ENCODE measurements at regions not wholly inside any gene's neighbourhood (a gene's known extent, or its start where the extent isn't known, plus 50 kb on each side); places are given as distances from the start of the nearest gene placed in this dataset.

DNA sequence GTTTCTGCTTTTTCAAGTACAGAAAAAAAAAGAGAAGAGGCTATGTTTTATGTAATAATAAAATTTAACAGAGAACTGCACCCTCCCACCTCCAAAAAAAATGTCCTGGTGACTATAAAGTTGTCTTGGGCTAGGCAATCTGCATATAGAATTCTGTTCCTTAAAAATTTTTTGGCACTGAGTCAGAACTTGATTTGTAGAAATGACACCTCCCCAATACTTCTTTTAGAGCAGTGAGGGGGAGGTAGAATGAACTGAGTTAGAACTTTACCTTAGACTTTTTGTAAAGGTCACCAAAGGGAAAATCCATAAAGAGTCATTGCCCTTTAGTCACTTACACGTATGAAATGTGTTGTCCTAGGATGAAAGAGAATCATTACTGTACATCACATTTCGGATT lies 80.0 kb downstream of the BTG1 start:
- Histone ChIP-seq H3K4me3 (no peak overlapping the region), H3K27ac (replicated peaks) (no peak overlapping the region)
- TF ChIP-seq, protein P1, sequence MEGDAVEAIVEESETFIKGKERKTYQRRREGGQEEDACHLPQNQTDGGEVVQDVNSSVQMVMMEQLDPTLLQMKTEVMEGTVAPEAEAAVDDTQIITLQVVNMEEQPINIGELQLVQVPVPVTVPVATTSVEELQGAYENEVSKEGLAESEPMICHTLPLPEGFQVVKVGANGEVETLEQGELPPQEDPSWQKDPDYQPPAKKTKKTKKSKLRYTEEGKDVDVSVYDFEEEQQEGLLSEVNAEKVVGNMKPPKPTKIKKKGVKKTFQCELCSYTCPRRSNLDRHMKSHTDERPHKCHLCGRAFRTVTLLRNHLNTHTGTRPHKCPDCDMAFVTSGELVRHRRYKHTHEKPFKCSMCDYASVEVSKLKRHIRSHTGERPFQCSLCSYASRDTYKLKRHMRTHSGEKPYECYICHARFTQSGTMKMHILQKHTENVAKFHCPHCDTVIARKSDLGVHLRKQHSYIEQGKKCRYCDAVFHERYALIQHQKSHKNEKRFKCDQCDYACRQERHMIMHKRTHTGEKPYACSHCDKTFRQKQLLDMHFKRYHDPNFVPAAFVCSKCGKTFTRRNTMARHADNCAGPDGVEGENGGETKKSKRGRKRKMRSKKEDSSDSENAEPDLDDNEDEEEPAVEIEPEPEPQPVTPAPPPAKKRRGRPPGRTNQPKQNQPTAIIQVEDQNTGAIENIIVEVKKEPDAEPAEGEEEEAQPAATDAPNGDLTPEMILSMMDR (IDR thresholded peaks at IDR 0.05; ENCODE audit: borderline replicate concordance): no peak

DNA sequence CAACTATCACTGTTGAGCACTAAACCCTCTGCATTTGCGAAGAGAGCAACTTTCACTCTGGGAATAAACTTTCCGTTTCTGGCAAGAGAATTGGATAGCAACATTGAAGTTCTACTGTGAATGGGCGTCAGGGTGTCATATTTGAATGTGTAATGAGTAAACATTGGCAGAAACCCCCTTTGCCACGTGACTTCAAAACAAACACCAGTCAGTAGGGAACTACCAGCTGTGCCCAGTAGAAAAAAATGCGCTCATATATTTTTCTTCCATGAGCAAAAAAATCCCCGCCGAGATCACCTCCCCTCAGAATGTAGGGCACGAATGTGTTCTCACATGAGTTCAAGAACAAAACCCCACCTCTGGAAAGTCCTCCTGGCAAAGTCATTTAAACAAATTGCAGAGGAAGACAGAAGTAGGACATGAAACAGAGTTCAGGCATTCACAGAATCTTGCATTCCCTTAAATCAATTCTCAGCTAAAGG lies 80.6 kb downstream of the BTG1 start:
- DNase-seq: no peak
- intact Hi-C loops (cut with micrococcal nuclease): no loop called here
- Histone ChIP-seq H3K27ac (replicated peaks) (no peak overlapping the region), H3K4me3 (no peak overlapping the region), H3K27me3 (ENCODE audit: low read depth) (no peaks in the 10 kb centered on the region), H3K9me3 (replicated peaks) (peaks cover 4% of the 10 kb centered on the region), H3K36me3 (no peaks in the 10 kb centered on the region), H3K4me1 (peaks cover 30% of the 10 kb centered on the region)
- TF ChIP-seq, protein P1 (IDR thresholded peaks at IDR 0.05; ENCODE audit: borderline replicate concordance): no peak

More for the DNA sequence above, 80.0 kb downstream of the BTG1 start:
- no peak for DNase-seq
- intact Hi-C loops (cut with micrococcal nuclease): no loop called here
- Histone ChIP-seq H3K36me3 (no peaks in the 10 kb centered on the region), H3K9me3 (replicated peaks) (peaks cover 4% of the 10 kb centered on the region), H3K27me3 (ENCODE audit: low read depth) (no peaks in the 10 kb centered on the region), H3K4me1 (peaks cover 24% of the 10 kb centered on the region)

DNA sequence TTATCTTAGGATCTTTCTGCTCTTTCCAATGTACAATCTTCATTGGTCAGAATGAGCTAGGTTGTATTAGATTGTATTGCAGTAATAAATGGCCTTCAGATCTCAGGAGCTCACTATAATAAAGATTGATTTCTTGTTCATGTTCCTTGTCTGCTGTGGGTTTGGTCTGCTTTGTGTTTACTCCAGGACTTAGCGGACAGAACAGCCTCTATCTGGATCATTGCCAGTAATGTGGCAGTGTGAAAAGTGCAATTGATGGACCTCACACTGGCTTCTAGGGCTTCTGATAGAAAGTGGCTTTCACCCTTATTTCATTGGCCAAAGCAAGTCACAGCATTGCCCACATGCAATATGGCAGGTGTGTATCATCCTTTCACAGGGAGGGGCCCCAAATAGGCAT lies 81.2 kb downstream of the BTG1 start:
- DNase-seq: no peak
- Histone ChIP-seq H3K4me1 (peaks cover 36% of the 10 kb centered on the region), H3K27me3 (ENCODE audit: low read depth) (no peaks in the 10 kb centered on the region), H3K36me3 (no peaks in the 10 kb centered on the region), H3K27ac (replicated peaks) (no peak overlapping the region), H3K4me3 (no peak overlapping the region), H3K9me3 (replicated peaks) (peaks cover 4% of the 10 kb centered on the region)
- intact Hi-C loops (cut with micrococcal nuclease): no loop called here
- TF ChIP-seq, protein P1 (IDR thresholded peaks at IDR 0.05; ENCODE audit: borderline replicate concordance): no peak

DNA sequence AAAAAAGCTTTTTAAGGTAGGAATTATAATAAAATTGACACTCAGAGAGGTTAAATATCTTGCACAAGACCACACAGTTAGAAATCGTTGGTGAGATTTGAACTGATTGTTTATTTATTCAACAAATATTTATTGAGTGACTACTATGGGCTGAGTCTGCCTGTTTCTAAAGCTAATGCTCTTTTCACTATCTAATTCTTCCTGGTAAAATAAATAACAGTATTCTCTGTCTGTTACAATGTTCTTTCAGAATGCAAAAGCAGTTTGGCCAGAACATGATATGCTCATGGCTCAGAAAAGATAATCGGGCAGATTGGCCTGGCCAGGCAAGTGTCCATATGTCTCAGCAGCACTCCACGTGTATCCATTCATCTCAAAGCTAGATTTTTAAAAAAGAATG lies 82.0 kb downstream of the BTG1 start:
- Histone ChIP-seq H3K4me1 (peaks cover 38% of the 10 kb centered on the region), H3K36me3 (no peaks in the 10 kb centered on the region), H3K27ac (replicated peaks) (no peak overlapping the region), H3K4me3 (no peak overlapping the region), H3K9me3 (replicated peaks) (peaks cover 4% of the 10 kb centered on the region), H3K27me3 (ENCODE audit: low read depth) (no peaks in the 10 kb centered on the region)
- intact Hi-C loops (cut with micrococcal nuclease): no loop called here
- TF ChIP-seq, protein P1 (IDR thresholded peaks at IDR 0.05; ENCODE audit: borderline replicate concordance): no peak
- no peak for DNase-seq

DNA sequence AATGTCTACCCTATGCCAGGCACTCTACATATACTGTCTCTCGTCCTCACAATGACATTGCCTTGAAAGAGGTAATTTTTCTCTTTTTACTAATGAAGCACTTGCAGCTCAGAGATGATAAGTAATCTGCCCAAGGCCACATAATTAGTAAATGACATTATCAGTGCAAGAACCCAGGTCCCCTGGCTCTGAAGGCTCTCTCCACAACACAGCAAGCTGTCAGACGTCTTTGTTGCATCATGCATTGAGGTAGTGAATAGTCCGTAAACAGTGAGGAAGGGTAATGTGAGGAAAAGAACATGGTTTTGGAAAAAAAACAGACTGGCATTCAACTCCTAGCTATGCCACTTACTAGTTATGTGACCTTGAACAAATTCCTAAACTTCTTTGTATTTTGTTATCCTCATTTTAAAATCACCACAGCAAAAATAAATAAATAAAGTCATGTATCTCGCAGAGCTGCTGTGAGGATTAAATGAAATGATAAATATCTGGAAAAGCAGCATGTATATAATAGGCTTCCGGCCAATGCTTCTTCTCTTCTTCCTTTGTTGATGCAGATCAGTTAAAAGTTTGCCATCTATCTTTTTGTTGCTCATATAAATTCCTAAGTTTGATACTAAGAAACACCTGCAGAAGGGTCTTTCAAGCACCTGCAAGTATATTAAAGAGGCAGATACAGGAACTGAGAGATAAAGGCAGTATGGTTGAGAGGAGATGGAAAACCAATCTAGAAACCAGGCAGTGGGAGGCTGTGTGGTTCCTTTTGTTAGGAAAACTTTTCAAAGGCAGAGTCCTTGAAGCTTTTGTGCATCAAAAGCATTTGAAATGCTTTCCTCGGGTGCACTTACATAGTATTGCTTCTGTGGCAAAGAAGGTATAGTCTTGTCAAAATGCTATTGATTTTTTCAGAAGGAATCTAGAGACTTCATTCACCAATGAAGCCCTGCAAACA lies 82.8 kb downstream of the BTG1 start:
- intact Hi-C loops (cut with micrococcal nuclease): no loop called here
- no peaks in the 10 kb centered on the region for H3K27me3 ChIP-seq (ENCODE audit: low read depth)
- H3K9me3 ChIP-seq (replicated peaks): no peaks in the 10 kb centered on the region
- H3K4me1 ChIP-seq: peaks cover 38% of the 10 kb centered on the region
- no peak overlapping the region for H3K4me3 ChIP-seq
- TF ChIP-seq, protein P1 (IDR thresholded peaks at IDR 0.05; ENCODE audit: borderline replicate concordance): no peak
- H3K27ac ChIP-seq (replicated peaks): no peak overlapping the region
- no peaks in the 10 kb centered on the region for H3K36me3 ChIP-seq
- no peak for DNase-seq

Data from left ventricle myocardium inferior (tissue), 1 donor.